ENCODE measurements at regions not wholly inside any gene's neighbourhood (a gene's known extent, or its start where the extent isn't known, plus 50 kb on each side); places are given as distances from the start of the nearest gene placed in this dataset.

DNA sequence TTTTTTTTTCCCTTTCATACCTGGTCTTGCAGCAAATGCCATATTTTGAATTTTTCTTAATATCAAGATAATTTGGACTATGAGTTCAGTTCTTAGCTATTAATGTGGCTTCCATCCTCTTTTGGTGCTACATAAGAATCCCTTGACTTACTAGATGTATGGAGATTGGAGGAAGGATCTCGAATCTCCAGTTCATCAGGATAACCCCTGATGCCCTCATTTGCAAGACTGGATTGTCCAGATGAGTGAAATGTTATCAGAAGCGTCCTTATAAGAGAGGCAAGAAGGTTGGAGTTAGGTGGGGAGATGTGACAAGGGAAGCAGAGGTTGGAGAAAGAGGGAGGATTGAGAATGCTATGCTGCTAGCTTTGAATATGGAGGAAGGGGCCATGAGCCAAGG lies 499.6 kb upstream of the SYNCRIP start:
- TF ChIP-seq, protein P1, sequence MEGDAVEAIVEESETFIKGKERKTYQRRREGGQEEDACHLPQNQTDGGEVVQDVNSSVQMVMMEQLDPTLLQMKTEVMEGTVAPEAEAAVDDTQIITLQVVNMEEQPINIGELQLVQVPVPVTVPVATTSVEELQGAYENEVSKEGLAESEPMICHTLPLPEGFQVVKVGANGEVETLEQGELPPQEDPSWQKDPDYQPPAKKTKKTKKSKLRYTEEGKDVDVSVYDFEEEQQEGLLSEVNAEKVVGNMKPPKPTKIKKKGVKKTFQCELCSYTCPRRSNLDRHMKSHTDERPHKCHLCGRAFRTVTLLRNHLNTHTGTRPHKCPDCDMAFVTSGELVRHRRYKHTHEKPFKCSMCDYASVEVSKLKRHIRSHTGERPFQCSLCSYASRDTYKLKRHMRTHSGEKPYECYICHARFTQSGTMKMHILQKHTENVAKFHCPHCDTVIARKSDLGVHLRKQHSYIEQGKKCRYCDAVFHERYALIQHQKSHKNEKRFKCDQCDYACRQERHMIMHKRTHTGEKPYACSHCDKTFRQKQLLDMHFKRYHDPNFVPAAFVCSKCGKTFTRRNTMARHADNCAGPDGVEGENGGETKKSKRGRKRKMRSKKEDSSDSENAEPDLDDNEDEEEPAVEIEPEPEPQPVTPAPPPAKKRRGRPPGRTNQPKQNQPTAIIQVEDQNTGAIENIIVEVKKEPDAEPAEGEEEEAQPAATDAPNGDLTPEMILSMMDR (IDR thresholded peaks at IDR 0.05): no peak
- TF ChIP-seq ZFX (IDR thresholded peaks at IDR 0.05; ENCODE audit: borderline replicate concordance): no peak

DNA sequence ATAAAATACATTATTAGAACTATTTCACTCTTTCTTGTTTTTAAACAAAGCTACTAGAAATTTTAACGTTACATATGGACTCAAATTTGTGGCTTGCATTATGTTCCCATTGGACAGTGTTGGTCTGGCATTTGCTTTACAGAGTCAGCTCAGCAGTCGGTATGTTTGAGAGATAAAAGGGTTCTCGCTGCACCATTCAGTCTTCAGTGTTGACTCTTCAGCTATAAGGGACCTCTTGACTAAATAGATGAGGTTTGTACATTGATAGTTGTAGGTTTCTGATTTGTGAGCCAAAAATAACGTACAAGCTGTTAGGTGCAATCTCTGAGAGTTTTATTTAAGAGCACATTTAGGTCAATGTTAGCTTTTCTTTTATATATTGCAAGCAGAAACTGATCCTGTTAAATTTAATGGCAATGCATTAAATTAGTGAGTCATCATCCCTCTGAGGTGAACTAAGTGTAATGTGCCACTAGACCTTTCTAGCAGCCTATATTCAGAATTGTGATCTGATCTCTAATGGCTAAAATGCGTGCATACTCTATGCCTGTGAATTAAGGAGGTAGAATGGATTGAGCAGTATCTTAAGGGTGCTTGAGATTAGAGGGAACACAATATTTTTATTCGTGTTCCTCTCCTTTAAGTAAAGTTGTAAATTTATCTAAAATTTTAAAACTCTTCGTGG lies 485.6 kb upstream of the SYNCRIP start:
- TF ChIP-seq ZFX (IDR thresholded peaks at IDR 0.05; ENCODE audit: borderline replicate concordance): no peak
- TF ChIP-seq, protein P1 (IDR thresholded peaks at IDR 0.05): no peak

More for the DNA sequence above, 499.6 kb upstream of the SYNCRIP start:
- no peak overlapping the region for H3K27ac ChIP-seq

DNA sequence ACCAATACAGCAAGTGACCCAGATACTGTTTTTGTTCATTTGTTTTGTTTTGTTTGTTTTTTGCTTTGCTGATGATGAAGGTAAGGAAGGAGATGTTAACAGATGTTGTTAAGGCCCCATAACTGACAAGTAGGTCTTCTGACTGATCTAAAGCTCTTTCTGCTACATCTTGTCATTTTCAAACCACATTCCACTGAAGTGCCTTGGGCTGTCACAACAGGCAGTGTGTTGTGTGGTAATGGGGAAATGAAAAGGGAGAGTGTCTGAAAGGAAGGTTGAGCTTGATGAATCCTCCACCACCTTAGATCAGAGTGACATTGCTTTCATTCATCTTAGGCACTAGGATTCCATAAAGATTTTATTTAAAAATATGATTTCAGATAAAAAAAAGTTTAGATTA lies 479.4 kb upstream of the SYNCRIP start:
- H3K27ac ChIP-seq: no peak overlapping the region
- no peak for TF ChIP-seq ZFX (IDR thresholded peaks at IDR 0.05; ENCODE audit: borderline replicate concordance)
- TF ChIP-seq, protein P1 (IDR thresholded peaks at IDR 0.05): no peak

More for the DNA sequence above, 485.6 kb upstream of the SYNCRIP start:
- H3K27ac ChIP-seq: no peak overlapping the region

DNA sequence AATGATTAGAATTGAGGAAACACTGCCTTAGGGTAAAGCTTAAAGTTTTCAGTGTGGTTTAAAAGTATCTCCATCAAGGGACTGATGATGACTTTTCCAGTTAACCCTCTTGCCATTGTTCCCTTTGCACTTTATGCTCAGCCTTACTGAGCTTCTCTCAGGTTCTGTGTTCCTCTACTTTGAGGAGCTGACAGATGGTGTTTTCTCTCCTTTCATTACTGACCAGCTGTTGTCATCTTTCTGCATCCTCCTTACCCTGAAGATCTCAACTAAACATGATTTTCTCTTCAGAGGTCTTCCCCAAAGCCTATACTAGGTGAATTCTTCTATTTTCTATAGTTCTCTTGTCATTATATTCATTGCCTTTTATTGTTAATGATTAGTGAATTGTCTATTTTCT lies 475.6 kb upstream of the SYNCRIP start:
- no peak for TF ChIP-seq ZFX (IDR thresholded peaks at IDR 0.05; ENCODE audit: borderline replicate concordance)
- TF ChIP-seq, protein P1 (IDR thresholded peaks at IDR 0.05): no peak
- no peak overlapping the region for H3K27ac ChIP-seq

DNA sequence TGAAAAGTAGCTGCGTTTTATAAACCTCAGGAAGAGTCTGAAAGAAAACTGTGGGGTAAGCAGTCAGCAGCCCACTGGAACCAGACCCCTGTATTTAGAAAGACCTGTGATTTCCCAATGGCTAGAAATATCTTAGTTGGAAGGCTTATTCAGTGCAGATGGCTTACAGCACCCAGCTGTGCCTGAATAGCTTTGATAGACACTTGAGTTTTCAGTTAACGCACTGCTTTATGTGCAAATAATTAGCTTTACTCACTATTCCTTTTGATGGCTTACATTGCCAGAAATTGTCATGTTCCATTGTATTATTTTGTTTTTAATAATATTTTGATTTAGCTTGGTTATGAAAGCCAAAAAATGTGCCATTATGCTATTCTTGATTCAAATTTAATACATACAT lies 465.3 kb upstream of the SYNCRIP start:
- H3K27ac ChIP-seq: no peak overlapping the region
- no peak for TF ChIP-seq ZFX (IDR thresholded peaks at IDR 0.05; ENCODE audit: borderline replicate concordance)
- TF ChIP-seq, protein P1 (IDR thresholded peaks at IDR 0.05): no peak

DNA sequence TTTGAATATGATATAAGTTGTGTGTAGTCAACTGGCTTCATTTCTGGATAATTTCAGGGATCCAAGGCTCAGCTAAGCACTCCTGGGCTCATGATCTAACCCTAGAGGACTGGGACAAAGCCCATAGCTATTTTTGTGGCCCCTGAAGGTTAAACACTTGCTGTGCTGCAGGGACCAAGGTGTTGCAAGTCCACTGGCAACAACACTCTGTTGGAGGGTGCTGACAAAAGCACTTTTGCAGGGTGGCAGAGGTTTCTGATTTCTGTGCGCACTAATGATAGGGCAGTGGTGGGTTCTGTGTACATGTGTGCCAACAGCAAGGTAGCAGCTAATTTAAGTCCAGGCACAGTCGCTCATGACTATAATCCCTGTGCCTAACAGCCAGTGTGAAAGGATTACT lies 445.3 kb upstream of the SYNCRIP start:
- H3K27ac ChIP-seq: no peak overlapping the region
- TF ChIP-seq, protein P1 (IDR thresholded peaks at IDR 0.05): no peak
- TF ChIP-seq ZFX (IDR thresholded peaks at IDR 0.05; ENCODE audit: borderline replicate concordance): no peak

DNA sequence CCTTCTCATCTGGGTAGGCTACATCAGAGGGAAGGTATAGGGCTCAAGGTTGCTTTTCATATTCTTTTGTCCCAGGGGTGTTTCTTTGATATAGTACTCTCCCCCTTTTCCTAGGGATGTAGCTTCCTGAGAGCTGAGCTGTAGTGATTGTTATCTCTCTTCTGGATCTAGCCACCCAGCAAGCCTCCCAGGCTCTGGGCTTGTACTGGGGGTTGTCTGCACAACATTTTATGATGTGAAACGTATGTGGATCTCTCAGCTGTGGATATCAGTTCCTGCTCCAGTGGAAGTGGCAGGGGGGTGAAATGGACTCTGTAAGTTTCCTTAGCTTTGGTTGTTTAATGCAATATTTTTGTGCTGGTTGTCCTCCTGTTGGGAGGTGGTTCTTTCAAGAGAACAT lies 437.3 kb upstream of the SYNCRIP start:
- no peak overlapping the region for H3K27ac ChIP-seq
- TF ChIP-seq, protein P1 (IDR thresholded peaks at IDR 0.05): no peak
- no peak for TF ChIP-seq ZFX (IDR thresholded peaks at IDR 0.05; ENCODE audit: borderline replicate concordance)

Measured in 22Rv1 (cell line).